HepG2 (cell line): ENCODE measurements at regions not wholly inside any gene's neighbourhood (a gene's known extent, or its start where the extent isn't known, plus 50 kb on each side); places are given as distances from the start of the nearest gene placed in this dataset.

Experiments
- ATAC-seq: fragments of 200-7000 bp; cut with Tn5 transposase; 3 replicates; pipeline ENCODE4 v1.9.1; 2020; ENCODE audit warnings: mild to moderate bottlenecking, moderate library complexity
- BruUV-seq: library from RNA; stranded (reverse); fragments of 400-500 nt; replicated peaks from 2 replicates; lab custom pipeline; 2021; lab: Mats Ljungman, UMichigan
- CTCF ChIA-PET: fragments of 300-600 bp; formaldehyde crosslinking; extraction: SDS; loops from one replicate; lab custom pipeline; 2021; ENCODE audit warnings: low total read pairs, inconsistent platforms, low intra/inter-chr PET ratio; lab: Yijun Ruan, JAX
- POLR2A ChIA-PET: fragments of 350-600 bp; sonication (Branson Sonifier 250); formaldehyde crosslinking; loops from one replicate; lab custom pipeline; 2020; ENCODE audit warnings: antibody characterized with exemption, inconsistent platforms; lab: Yijun Ruan, JAX
- DNase-seq: peaks from one replicate; pipeline ENCODE4 v3.0.0-alpha.2; 2015; ENCODE audit warnings: low spot score
- FAIRE-seq: peaks from 3 replicates; lab custom pipeline; 2011; peaks lifted over from hg19 to GRCh38; lab: Jason Lieb, UNC
- H2AFZ ChIP-seq: one replicate; pipeline ENCODE4 v1.6.1; 2011; ENCODE audit warnings: low read length, inconsistent platforms
- H3K27ac ChIP-seq: fragments of 300-600 bp; 3 replicates; pipeline ENCODE4 v1.8.0; 2011; ENCODE audit warnings: mixed run types, mild to moderate bottlenecking, mixed read lengths, low read length, inconsistent platforms; ENCODE audit not compliant: insufficient read depth; ENCODE audit errors: extremely low read length
- H3K27me3 ChIP-seq, 2 experiments: fragments of 200-600 bp in 1 of 2; 2 replicates in 1 of 2; 3 replicates in 1 of 2; pipeline versions ENCODE4 v1.6.0 to v1.8.0; 2011; ENCODE audit warnings: low read length in 2 of 2, mild to moderate bottlenecking in 2 of 2, moderate library complexity in 2 of 2, inconsistent platforms in 1 of 2; ENCODE audit not compliant: insufficient read depth in 2 of 2, control insufficient read depth in 1 of 2
- H3K36me3 ChIP-seq, 2 experiments: fragments of 200-600 bp in 1 of 2; replicated peaks in 1 of 2; 2 replicates in 1 of 2; 3 replicates in 1 of 2; pipeline versions ENCODE4 v1.5.1 to v1.8.0; 2011; ENCODE audit warnings: low read length in 2 of 2, inconsistent platforms in 1 of 2; ENCODE audit not compliant: insufficient read depth in 2 of 2, control insufficient read depth in 1 of 2
- H3K4me1 ChIP-seq: 2 replicates; pipeline ENCODE4 v1.5.1; 2012; ENCODE audit warnings: low read length, inconsistent platforms; ENCODE audit not compliant: insufficient read depth
- H3K4me2 ChIP-seq: 2 replicates; pipeline ENCODE4 v1.6.0; 2011; ENCODE audit warnings: low read depth, low read length, inconsistent platforms
- H3K4me3 ChIP-seq, 3 experiments: fragments of 200-600 bp in 1 of 3; sonication (generic), shearing (Covaris generic) in 1 of 3; replicated peaks in 1 of 3; 2 replicates each; pipeline ENCODE4 v1.5.1; 2011 to 2016; ENCODE audit warnings: low read length in 3 of 3, inconsistent platforms in 2 of 3, low read depth in 2 of 3, mild to moderate bottlenecking in 2 of 3, control low read depth in 1 of 3, mixed read lengths in 1 of 3; ENCODE audit not compliant: insufficient read depth in 1 of 3
- H3K79me2 ChIP-seq: one replicate; pipeline ENCODE4 v1.6.1; 2011; ENCODE audit warnings: low read length, inconsistent platforms; ENCODE audit not compliant: insufficient read depth
- H3K9ac ChIP-seq: 2 replicates; pipeline ENCODE4 v1.6.0; 2011; ENCODE audit warnings: mild to moderate bottlenecking, low read depth, low read length, inconsistent platforms; ENCODE audit not compliant: insufficient read depth
- H3K9me3 ChIP-seq: 2 replicates; pipeline ENCODE4 v1.5.1; 2012; ENCODE audit warnings: mild to moderate bottlenecking, low read length
- H4K20me1 ChIP-seq: 2 replicates; pipeline ENCODE4 v1.6.0; 2011; ENCODE audit warnings: inconsistent platforms, mild to moderate bottlenecking, low read length, moderate library complexity; ENCODE audit not compliant: insufficient read depth
- AGO1 ChIP-seq: fragments of 200-400 bp; formaldehyde crosslinking; IDR thresholded peaks from 2 replicates; pipeline ENCODE4 v1.6.1; 2017; ENCODE audit warnings: mild to moderate bottlenecking, low read depth, low read length, moderate library complexity; ENCODE audit not compliant: poor library complexity, severe bottlenecking
- ATF7-NPFF ChIP-seq: sonication (generic); formaldehyde crosslinking; IDR thresholded peaks from 2 replicates; pipeline ENCODE4 v1.8.1; 2023; ENCODE audit warnings: mild to moderate bottlenecking, low read depth, missing genetic modification reagents, moderate library complexity
- CBX1 ChIP-seq: IDR thresholded peaks from one replicate; pipeline ENCODE4 v1.6.1; 2016; ENCODE audit warnings: antibody characterized with exemption, low read depth
- CEBPB ChIP-seq: IDR thresholded peaks from 2 replicates; pipeline ENCODE4 v1.6.1; 2011; ENCODE audit warnings: low read depth, low read length, improper control_type of control experiment, borderline replicate concordance
- HNRNPL ChIP-seq: fragments of 200-400 bp; formaldehyde crosslinking; IDR thresholded peaks from 2 replicates; pipeline ENCODE4 v1.6.1; 2017; ENCODE audit warnings: mild to moderate bottlenecking, low read depth, low read length
- JUNB ChIP-seq: sonication (generic); formaldehyde crosslinking; IDR thresholded peaks from 2 replicates; pipeline ENCODE4 v1.8.0; 2022; ENCODE audit warnings: missing genetic modification reagents, mild to moderate bottlenecking, borderline replicate concordance
- SKI ChIP-seq: fragments of 450-650 bp; IDR thresholded peaks from one replicate; pipeline ENCODE4 v1.6.1; 2018; ENCODE audit warnings: mild to moderate bottlenecking; ENCODE audit not compliant: partially characterized antibody
- UBTF ChIP-seq: sonication (generic); formaldehyde crosslinking; IDR thresholded peaks from 2 replicates; pipeline ENCODE4 v1.4.0; 2020; ENCODE audit warnings: mild to moderate bottlenecking, missing genetic modification reagents
- ZNF12 ChIP-seq: sonication (generic); formaldehyde crosslinking; IDR thresholded peaks from 2 replicates; pipeline ENCODE4 v1.5.0; 2020; ENCODE audit warnings: missing genetic modification reagents
- ZNF207 ChIP-seq: fragments of 450-650 bp; IDR thresholded peaks from 2 replicates; pipeline ENCODE4 v1.6.1; 2016; ENCODE audit warnings: antibody characterized with exemption, borderline replicate concordance
- ZNF34 ChIP-seq: sonication (generic); formaldehyde crosslinking; IDR thresholded peaks from 2 replicates; pipeline ENCODE4 v1.4.0; 2020; ENCODE audit warnings: mild to moderate bottlenecking, missing genetic modification reagents, borderline replicate concordance
- ZNF543 ChIP-seq: sonication (generic); formaldehyde crosslinking; IDR thresholded peaks from 2 replicates; pipeline ENCODE4 v1.4.0; 2020; ENCODE audit warnings: mild to moderate bottlenecking, missing genetic modification reagents
- ZNF563 ChIP-seq: sonication (generic); formaldehyde crosslinking; IDR thresholded peaks from 2 replicates; pipeline ENCODE4 v1.8.0; 2022; ENCODE audit warnings: mild to moderate bottlenecking, moderate library complexity, missing genetic modification reagents
- WGBS: methylation state at CpG from one replicate; pipeline ENCODE4 v1.1.6; 2017; ENCODE audit warnings: low lambda C conversion rate; 5-methylcytosine and 5-hydroxymethylcytosine counted together
- in situ Hi-C: cut with HindIII; loops from 2 replicates; pipeline ENCODE4 v1.10.0; 2017; ENCODE audit warnings: low pct_unique_long_range_greater_than_20kb; ENCODE audit not compliant: extremely low pct_ligation_motif_present
- intact Hi-C: fragments of 100-400 bp; cut with micrococcal nuclease; formaldehyde crosslinking; loops from one replicate; pipeline ENCODE4 v1.10.0; 2022; ENCODE audit not compliant: unreplicated experiment

GRCh38 chr1:119318466-119319309 is 49.9 kb upstream of the HAO2 start:
- CTCF ChIA-PET: no interaction called here

More at GRCh38 chr1:119318466-119319309, 49.9 kb upstream of the HAO2 start:
- Histone ChIP-seq H3K9ac (no peak overlapping the region), H3K4me2 (no peak overlapping the region), H3K4me1 (no peaks in the 10 kb centered on the region), H3K79me2 (no peaks in the 10 kb centered on the region), H3K4me3 (no peak overlapping the region), H3K9me3 (no peaks in the 10 kb centered on the region), H3K27me3 (no peaks in the 10 kb centered on the region), H3K36me3 (no peaks in the 10 kb centered on the region), H3K27ac (no peak overlapping the region), H2AFZ (no peak overlapping the region), H4K20me1 (no peaks in the 10 kb centered on the region)
- BruUV-seq: no TSS peak
- FAIRE-seq (no peak), DNase-seq (no peak), ATAC-seq (no peak)
- intact Hi-C loops (loop anchor here (2.0 kb wide), 1 partner anchor 44 kb away; no protein-coding TSS in a partner anchor), in situ Hi-C loops (no loop called here)
- POLR2A ChIA-PET: no interaction called here
- 97% methylated on average over 7 of the region's 7 CpGs for WGBS
- TF ChIP-seq SKI (no peak), ZNF563 (CRISPR knock-in tag) (no peak), ZNF34 (CRISPR knock-in tag) (no peak), HNRNPL (no peak), AGO1 (no peak), CBX1 (no peak), ZNF12 (CRISPR knock-in tag) (peak; percentile 87), ATF7-NPFF (CRISPR knock-in tag) (no peak), ZNF543 (no peak), ZNF207 (no peak), JUNB (CRISPR knock-in tag) (no peak), CEBPB (peak; percentile 33; the same call in 1 of the 2 replicates), UBTF (CRISPR knock-in tag) (no peak)
